IMR-90 (cell line): ENCODE measurements at regions not wholly inside any gene's neighbourhood (a gene's known extent, or its start where the extent isn't known, plus 50 kb on each side); places are given as distances from the start of the nearest gene placed in this dataset.

Source experiments
- ATAC-seq: fragments of 200-7000 bp; cut with Tn5 transposase; 2 replicates; pipeline ENCODE4 v1.9.1; 2020; ENCODE audit warnings: low read depth, mild to moderate bottlenecking, moderate library complexity
- BruUV-seq: library from RNA; stranded (reverse); fragments of 400-500 nt; replicated peaks from 2 replicates; lab custom pipeline; 2021; lab: Mats Ljungman, UMichigan
- CTCF ChIA-PET: fragments of 300-600 bp; formaldehyde crosslinking; extraction: SDS; loops from one replicate; lab custom pipeline; 2021; ENCODE audit warnings: antibody characterized with exemption; lab: Yijun Ruan, JAX
- POLR2A ChIA-PET: fragments of 300-600 bp; sonication (Branson Sonifier 250); formaldehyde crosslinking; loops from one replicate; lab custom pipeline; 2022; ENCODE audit warnings: antibody characterized with exemption; ENCODE audit not compliant: unreplicated experiment; lab: Charles Lee
- DNase-seq: peaks from one replicate; pipeline ENCODE4 v3.0.0; 2013
- H2AFZ ChIP-seq: replicated peaks from 2 replicates; pipeline ENCODE3; 2013; ENCODE audit warnings: low read length, mild to moderate bottlenecking; ENCODE audit not compliant: poor library complexity
- H2AK5ac ChIP-seq: 2 replicates; pipeline ENCODE4 v1.6.1; 2013; ENCODE audit warnings: low read depth, low read length, inconsistent platforms
- H2AK9ac ChIP-seq: replicated peaks from 2 replicates; pipeline ENCODE3; 2013; ENCODE audit warnings: mild to moderate bottlenecking, low read depth, low read length, moderate library complexity; ENCODE audit not compliant: poor library complexity
- H2BK120ac ChIP-seq: 2 replicates; pipeline ENCODE4 v1.6.1; 2013; ENCODE audit warnings: low read depth, low read length, inconsistent platforms
- H2BK15ac ChIP-seq: 3 replicates; pipeline ENCODE4 v1.6.1; 2013; ENCODE audit warnings: low read depth, low read length, inconsistent platforms
- H2BK20ac ChIP-seq: 2 replicates; pipeline ENCODE4 v1.6.1; 2013; ENCODE audit warnings: low read depth, mild to moderate bottlenecking, inconsistent platforms, low read length, moderate library complexity
- H2BK5ac ChIP-seq: 2 replicates; pipeline ENCODE4 v1.6.1; 2013; ENCODE audit warnings: mild to moderate bottlenecking, low read depth, low read length, inconsistent platforms; ENCODE audit not compliant: poor library complexity, severe bottlenecking
- H3K14ac ChIP-seq: replicated peaks from 2 replicates; pipeline ENCODE4 v1.6.1; 2013; ENCODE audit warnings: low read depth, low read length, inconsistent platforms
- H3K18ac ChIP-seq: 2 replicates; pipeline ENCODE4 v1.6.1; 2013; ENCODE audit warnings: low read depth, low read length, control low read depth
- H3K23ac ChIP-seq: 2 replicates; pipeline ENCODE4 v1.6.1; 2013; ENCODE audit warnings: low read depth, low read length, inconsistent platforms
- H3K27ac ChIP-seq: 2 replicates; pipeline ENCODE4 v1.5.1; 2013; ENCODE audit warnings: mild to moderate bottlenecking, control low read depth, low read length; ENCODE audit not compliant: insufficient read depth
- H3K27me3 ChIP-seq: 2 replicates; pipeline ENCODE4 v1.6.1; 2013; ENCODE audit warnings: low read length; ENCODE audit not compliant: control insufficient read depth, insufficient read depth
- H3K36me3 ChIP-seq: 2 replicates; pipeline ENCODE4 v1.6.1; 2013; ENCODE audit warnings: low read length, mixed read lengths; ENCODE audit not compliant: control insufficient read depth, insufficient read depth
- H3K4ac ChIP-seq: 2 replicates; pipeline ENCODE4 v1.6.1; 2013; ENCODE audit warnings: low read depth, low read length, inconsistent platforms
- H3K4me1 ChIP-seq: 2 replicates; pipeline ENCODE4 v1.6.1; 2013; ENCODE audit warnings: low read length, mixed read lengths; ENCODE audit not compliant: control insufficient read depth, insufficient read depth
- H3K4me2 ChIP-seq: 2 replicates; pipeline ENCODE4 v1.6.1; 2013; ENCODE audit warnings: low read depth, mild to moderate bottlenecking, control low read depth, low read length, moderate library complexity
- H3K4me3 ChIP-seq: 2 replicates; pipeline ENCODE4 v1.5.1; 2013; ENCODE audit warnings: low read depth, mild to moderate bottlenecking, control low read depth, low read length, moderate library complexity; ENCODE audit not compliant: insufficient read depth
- H3K56ac ChIP-seq: 2 replicates; pipeline ENCODE4 v1.6.1; 2013; ENCODE audit warnings: low read length, inconsistent platforms; ENCODE audit not compliant: insufficient read depth; ENCODE audit errors: extremely low read depth
- H3K79me1 ChIP-seq, 2 experiments: 2 replicates each; pipeline ENCODE4 v1.6.1; 2013; ENCODE audit warnings: low read length in 2 of 2, inconsistent platforms in 1 of 2, low read depth in 1 of 2
- H3K9ac ChIP-seq: 2 replicates; pipeline ENCODE4 v1.6.1; 2013; ENCODE audit warnings: low read depth, low read length, control low read depth
- H3K9me1 ChIP-seq: 2 replicates; pipeline ENCODE4 v1.6.1; 2013; ENCODE audit warnings: low read length, inconsistent platforms; ENCODE audit not compliant: insufficient read depth
- H3K9me3 ChIP-seq: 2 replicates; pipeline ENCODE4 v1.6.1; 2013; ENCODE audit warnings: low read length; ENCODE audit not compliant: control insufficient read depth, insufficient read depth
- H4K20me1 ChIP-seq: 2 replicates; pipeline ENCODE4 v1.6.1; 2013; ENCODE audit warnings: low read length, inconsistent platforms; ENCODE audit not compliant: insufficient read depth
- H4K5ac ChIP-seq: 2 replicates; pipeline ENCODE4 v1.6.1; 2013; ENCODE audit warnings: mild to moderate bottlenecking, low read depth, low read length, control low read depth
- H4K8ac ChIP-seq, 2 experiments: 2 replicates each; pipeline ENCODE4 v1.6.1; 2013; ENCODE audit warnings: low read depth in 2 of 2, low read length in 2 of 2, control low read depth in 1 of 2, inconsistent platforms in 1 of 2
- H4K91ac ChIP-seq: 2 replicates; pipeline ENCODE4 v1.6.1; 2013; ENCODE audit warnings: low read depth, low read length, inconsistent platforms; ENCODE audit not compliant: insufficient read depth
- BHLHE40 ChIP-seq: fragments of 150-350 bp; IDR thresholded peaks from 2 replicates; pipeline ENCODE4 v1.6.1; 2016; ENCODE audit warnings: mild to moderate bottlenecking, low read depth, low read length
- CEBPB ChIP-seq: IDR thresholded peaks from 2 replicates; pipeline ENCODE4 v1.6.1; 2012; ENCODE audit warnings: low read depth, low read length, improper control_type of control experiment
- CHD1 ChIP-seq: IDR thresholded peaks from 2 replicates; pipeline ENCODE4 v1.6.1; 2012; ENCODE audit warnings: low read depth, low read length, improper control_type of control experiment
- CTCF ChIP-seq: conservative IDR thresholded peaks from 2 replicates; pipeline ENCODE4 v1.5.1; 2012; ENCODE audit warnings: mild to moderate bottlenecking, low read depth, low read length, improper control_type of control experiment
- MAFK ChIP-seq: IDR thresholded peaks from 2 replicates; pipeline ENCODE4 v1.6.1; 2012; ENCODE audit warnings: low read depth, low read length, improper control_type of control experiment
- MXI1 ChIP-seq: IDR thresholded peaks from 2 replicates; pipeline ENCODE4 v1.6.1; 2012; ENCODE audit warnings: low read depth, mild to moderate bottlenecking, low read length, moderate library complexity, borderline replicate concordance
- NFE2L2 ChIP-seq: fragments of 150-350 bp; IDR thresholded peaks from 2 replicates; pipeline ENCODE4 v1.6.1; 2016; ENCODE audit warnings: low read depth, mild to moderate bottlenecking, low read length
- POLR2A ChIP-seq: IDR thresholded peaks from 2 replicates; pipeline ENCODE4 v1.6.1; 2012; ENCODE audit warnings: mild to moderate bottlenecking, low read depth, low read length
- RAD21 ChIP-seq: IDR thresholded peaks from 2 replicates; pipeline ENCODE4 v1.6.1; 2012; ENCODE audit warnings: low read length, improper control_type of control experiment
- RCOR1 ChIP-seq: IDR thresholded peaks from 2 replicates; pipeline ENCODE4 v1.6.1; 2012; ENCODE audit warnings: mild to moderate bottlenecking, low read length, improper control_type of control experiment; ENCODE audit not compliant: insufficient replicate concordance
- RFX5 ChIP-seq: IDR thresholded peaks from 2 replicates; pipeline ENCODE4 v1.8.0; 2012; ENCODE audit warnings: low read depth, mild to moderate bottlenecking, low read length, moderate library complexity
- SMC3 ChIP-seq: fragments of 150-350 bp; IDR thresholded peaks from 2 replicates; pipeline ENCODE4 v1.6.1; 2016; ENCODE audit warnings: low read depth, mild to moderate bottlenecking, antibody characterized with exemption, low read length, moderate library complexity
- WGBS, 2 experiments: methylation state at CpG; one replicate each; pipeline versions ENCODE4 v1.1.5 to v1.1.7; 2013; ENCODE audit warnings: missing lambda C conversion rate in 2 of 2; ENCODE audit not compliant: insufficient read length in 1 of 2; ENCODE audit errors: extremely low coverage in 2 of 2; 5-methylcytosine and 5-hydroxymethylcytosine counted together
- dilution Hi-C: fragments of 300-500 bp; cut with HindIII; formaldehyde crosslinking; loops from one replicate; pipeline ENCODE4 v1.14.3; 2018; ENCODE audit warnings: low sequenced_read_pairs; ENCODE audit not compliant: unreplicated experiment
- in situ Hi-C: fragments of 300-500 bp; cut with MboI; formaldehyde crosslinking; loops from 3 replicates; pipeline ENCODE4 v1.14.3; 2019; ENCODE audit warnings: low sequenced_read_pairs, inconsistent platforms, mixed read lengths
- intact Hi-C: fragments of 100-400 bp; cut with micrococcal nuclease; formaldehyde crosslinking; loops from 2 replicates; pipeline ENCODE4 v1.10.0; 2022
- TF ChIP-seq, protein P1 (sequence below): fragments of 150-350 bp; IDR thresholded peaks from 2 replicates; pipeline ENCODE4 v1.6.1; 2017; ENCODE audit warnings: mild to moderate bottlenecking, antibody characterized with exemption, low read length, low read depth

- in situ Hi-C loops, result no loop called here
- no peak overlapping the region for H3K4me3 ChIP-seq
- no peak overlapping the region for H3K14ac ChIP-seq
- no peak overlapping the region for H4K5ac ChIP-seq
- no peaks in the 10 kb centered on the region for H3K9me1 ChIP-seq
- no peak overlapping the region for H3K23ac ChIP-seq
- H2AK5ac ChIP-seq, result no peak overlapping the region
- TF ChIP-seq CEBPB (no peak), RCOR1 (no peak), SMC3 (no peak), NFE2L2 (no peak), CHD1 (no peak), MAFK (no peak), BHLHE40 (no peak), RFX5 (no peak), POLR2A (no peak), CTCF (no peak), MXI1 (no peak), RAD21 (no peak)
- TF ChIP-seq, protein P1, sequence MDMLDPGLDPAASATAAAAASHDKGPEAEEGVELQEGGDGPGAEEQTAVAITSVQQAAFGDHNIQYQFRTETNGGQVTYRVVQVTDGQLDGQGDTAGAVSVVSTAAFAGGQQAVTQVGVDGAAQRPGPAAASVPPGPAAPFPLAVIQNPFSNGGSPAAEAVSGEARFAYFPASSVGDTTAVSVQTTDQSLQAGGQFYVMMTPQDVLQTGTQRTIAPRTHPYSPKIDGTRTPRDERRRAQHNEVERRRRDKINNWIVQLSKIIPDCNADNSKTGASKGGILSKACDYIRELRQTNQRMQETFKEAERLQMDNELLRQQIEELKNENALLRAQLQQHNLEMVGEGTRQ, result no peak
- DNase-seq, result no peak
- no peak overlapping the region for H3K9ac ChIP-seq
- ATAC-seq, result no peak
- no peak overlapping the region for H2BK20ac ChIP-seq
- no peak overlapping the region for H2AFZ ChIP-seq
- no peaks in the 10 kb centered on the region for H3K27me3 ChIP-seq
- no peak overlapping the region for H3K4me2 ChIP-seq
- no peak overlapping the region for H4K91ac ChIP-seq
- H2AK9ac ChIP-seq, result no peak overlapping the region
- no peak overlapping the region for H2BK15ac ChIP-seq
- ChIA-PET POLR2A (no interaction called here), CTCF (interaction anchor here (0.6 kb wide), 2 partner anchors 10 to 215 kb away, joined by 3 read pairs; no protein-coding TSS in a partner anchor)
- H3K4ac ChIP-seq, result no peak overlapping the region
- H3K36me3 ChIP-seq, result no peaks in the 10 kb centered on the region
- no peak overlapping the region for H3K56ac ChIP-seq
- dilution Hi-C loops, result no loop called here
- no peak overlapping the region for H4K8ac ChIP-seq
- no peak overlapping the region for H3K18ac ChIP-seq
- H3K79me1 ChIP-seq, result no peaks in the 10 kb centered on the region
- intact Hi-C loops, result no loop called here
- H2BK5ac ChIP-seq, result no peak overlapping the region
- no peaks in the 10 kb centered on the region for H3K4me1 ChIP-seq
- BruUV-seq, result no TSS peak
- WGBS, 2 experiments, result 17% methylated on average over 1 of the region's 5 CpGs; no CpG with 5 or more reads in 1 of the 2 experiments
- H3K27ac ChIP-seq, result no peak overlapping the region
- H4K20me1 ChIP-seq, result no peaks in the 10 kb centered on the region
- no peaks in the 10 kb centered on the region for H3K9me3 ChIP-seq
- no peak overlapping the region for H2BK120ac ChIP-seq
Observed at GRCh38 chr6:91097364-91097763, 510.5 kb upstream of the MAP3K7 start.
